Progenitor cell of endocrine pancreas (in vitro differentiated cells): ENCODE measurements at regions not wholly inside any gene's neighbourhood (a gene's known extent, or its start where the extent isn't known, plus 50 kb on each side); places are given as distances from the start of the nearest gene placed in this dataset.
A peak's percentile ranks its signal among the peaks of the same experiment; 100 is the strongest.
"Not testable (repeated sequence)": the region's sequence is repeated elsewhere in the genome, so short reads cannot be mapped to it uniquely, and the experiment has no call there.

Experiments used
- DNase-seq: peaks from one replicate; pipeline ENCODE4 v3.0.0; 2021; ENCODE audit warnings: low spot score; ENCODE audit not compliant: unreplicated experiment
- H3K27ac Mint-ChIP-seq: 2 replicates; pipeline ENCODE4 v1.8.0; 2021; ENCODE audit warnings: mild to moderate bottlenecking, moderate library complexity, mixed read lengths
- H3K27me3 Mint-ChIP-seq: 2 replicates; pipeline ENCODE4 v1.8.0; 2021; ENCODE audit warnings: mixed read lengths
- H3K36me3 Mint-ChIP-seq: 2 replicates; pipeline ENCODE4 v1.8.0; 2022; ENCODE audit warnings: mixed read lengths; ENCODE audit not compliant: insufficient read depth
- H3K4me1 Mint-ChIP-seq: 2 replicates; pipeline ENCODE4 v1.8.0; 2021; ENCODE audit warnings: low read depth, mixed read lengths
- H3K4me3 Mint-ChIP-seq: 2 replicates; pipeline ENCODE4 v1.8.0; 2021; ENCODE audit warnings: low read depth, mild to moderate bottlenecking, moderate library complexity, mixed read lengths
- H3K9me3 Mint-ChIP-seq: 2 replicates; pipeline ENCODE4 v1.8.0; 2021; ENCODE audit warnings: low read depth, mixed read lengths
- TF ChIP-seq, protein P1 (sequence below): fragments of 200-600 bp; sonication (generic); IDR thresholded peaks from one replicate; pipeline ENCODE4 v1.5.0; 2021; ENCODE audit warnings: antibody characterized with exemption, mild to moderate bottlenecking; ENCODE audit not compliant: unreplicated experiment

DNA sequence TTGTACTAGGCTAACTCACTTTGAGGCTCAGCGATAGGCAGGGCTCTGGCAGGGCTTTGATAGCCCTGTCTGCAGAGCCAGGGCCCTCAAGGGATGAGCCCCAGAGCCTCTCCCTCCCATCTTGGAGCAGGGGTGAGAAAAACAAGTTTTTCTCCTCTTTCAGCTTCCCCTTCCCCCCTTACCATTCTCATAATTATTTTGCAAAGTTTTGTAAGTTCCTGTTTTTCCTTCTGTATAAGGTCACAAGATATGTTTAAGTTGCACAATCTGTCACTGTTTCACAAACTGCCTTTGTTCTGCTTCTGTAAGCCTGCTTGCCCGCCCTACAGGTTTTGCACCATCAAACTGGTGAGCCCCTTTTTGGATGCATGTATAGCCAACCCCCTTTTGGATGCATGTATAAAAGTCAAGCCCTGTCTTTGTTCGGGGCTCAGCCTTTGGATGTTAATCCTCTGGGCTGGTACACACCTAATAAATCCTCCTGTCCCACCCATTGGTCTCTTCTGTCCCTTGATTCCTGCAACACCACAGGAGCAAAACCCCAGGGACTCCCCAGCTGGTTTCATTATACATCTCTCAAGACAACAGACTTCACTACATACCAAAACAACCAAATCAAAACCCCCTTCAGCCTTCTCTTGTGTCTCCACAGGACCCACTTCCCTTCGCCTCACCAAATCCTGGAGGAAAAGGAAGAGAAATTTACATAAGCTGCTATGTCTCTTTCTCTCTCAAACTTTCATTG lies 52.5 kb upstream of the RESF1 start:
- TF ChIP-seq, protein P1, sequence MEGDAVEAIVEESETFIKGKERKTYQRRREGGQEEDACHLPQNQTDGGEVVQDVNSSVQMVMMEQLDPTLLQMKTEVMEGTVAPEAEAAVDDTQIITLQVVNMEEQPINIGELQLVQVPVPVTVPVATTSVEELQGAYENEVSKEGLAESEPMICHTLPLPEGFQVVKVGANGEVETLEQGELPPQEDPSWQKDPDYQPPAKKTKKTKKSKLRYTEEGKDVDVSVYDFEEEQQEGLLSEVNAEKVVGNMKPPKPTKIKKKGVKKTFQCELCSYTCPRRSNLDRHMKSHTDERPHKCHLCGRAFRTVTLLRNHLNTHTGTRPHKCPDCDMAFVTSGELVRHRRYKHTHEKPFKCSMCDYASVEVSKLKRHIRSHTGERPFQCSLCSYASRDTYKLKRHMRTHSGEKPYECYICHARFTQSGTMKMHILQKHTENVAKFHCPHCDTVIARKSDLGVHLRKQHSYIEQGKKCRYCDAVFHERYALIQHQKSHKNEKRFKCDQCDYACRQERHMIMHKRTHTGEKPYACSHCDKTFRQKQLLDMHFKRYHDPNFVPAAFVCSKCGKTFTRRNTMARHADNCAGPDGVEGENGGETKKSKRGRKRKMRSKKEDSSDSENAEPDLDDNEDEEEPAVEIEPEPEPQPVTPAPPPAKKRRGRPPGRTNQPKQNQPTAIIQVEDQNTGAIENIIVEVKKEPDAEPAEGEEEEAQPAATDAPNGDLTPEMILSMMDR = no peak
- no peak for DNase-seq
- Mint-ChIP-seq H3K4me3 (no peak overlapping the region), H3K4me1 (no peaks in the 10 kb centered on the region), H3K27ac (no peak overlapping the region), H3K36me3 (peaks cover 23% of the 10 kb centered on the region), H3K27me3 (no peaks in the 10 kb centered on the region), H3K9me3 (peaks cover 41% of the 10 kb centered on the region)

DNA sequence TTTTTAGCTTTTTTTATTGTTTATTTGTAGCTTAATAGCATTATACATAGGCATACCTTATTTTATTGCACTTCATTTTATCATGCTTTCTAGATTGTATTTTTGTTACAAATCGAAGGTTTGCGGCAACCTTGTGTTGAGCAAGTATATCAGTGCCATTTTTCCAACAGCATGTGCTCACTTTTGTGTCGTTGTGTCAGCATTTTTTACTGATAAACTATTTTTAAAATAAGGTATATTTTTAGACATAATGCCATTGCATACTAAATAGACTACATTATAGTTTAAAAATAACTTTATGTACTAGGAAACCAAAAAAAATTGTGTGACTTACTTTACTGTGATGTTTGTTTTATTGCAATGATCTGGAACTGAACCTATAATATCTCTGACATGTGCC lies 56.2 kb upstream of the RESF1 start:
- H3K9me3 Mint-ChIP-seq = peaks cover 22% of the 10 kb centered on the region
- H3K36me3 Mint-ChIP-seq = peaks cover 17% of the 10 kb centered on the region
- peaks cover 2% of the 10 kb centered on the region for H3K4me1 Mint-ChIP-seq
- no peaks in the 10 kb centered on the region for H3K27me3 Mint-ChIP-seq
- H3K4me3 Mint-ChIP-seq = no peak overlapping the region
- no peak overlapping the region for H3K27ac Mint-ChIP-seq
- TF ChIP-seq, protein P1 = no peak
- DNase-seq = no peak

- TF ChIP-seq, protein P1 = no peak
- peak overlapping the region; percentile 40 for H3K27ac Mint-ChIP-seq
Observed at GRCh38 chr12:31900271-31900670, 58.9 kb upstream of the RESF1 start.

DNA sequence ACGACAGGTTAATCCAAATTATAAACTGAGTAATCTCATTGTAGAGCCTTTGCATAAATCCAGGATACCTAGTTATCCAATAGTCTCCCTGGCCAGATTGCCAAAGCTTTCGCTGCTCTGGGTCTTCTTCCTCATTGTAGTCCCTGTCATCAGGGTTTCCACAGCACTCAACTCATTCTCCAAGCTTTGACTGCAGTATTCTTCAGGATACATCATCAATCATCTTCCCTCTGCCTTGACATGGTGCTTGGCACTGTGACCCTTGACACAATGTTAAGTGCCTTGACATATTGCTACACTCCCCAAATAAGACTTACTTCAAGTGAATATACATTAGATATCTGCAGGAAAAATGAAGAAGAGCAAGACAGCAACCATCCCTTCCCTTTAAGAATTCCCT lies 60.1 kb upstream of the RESF1 start:
- TF ChIP-seq, protein P1 = no peak
- H3K27me3 Mint-ChIP-seq = no peaks in the 10 kb centered on the region
- H3K9me3 Mint-ChIP-seq = peaks cover 7% of the 10 kb centered on the region
- no peak for DNase-seq
- no peak overlapping the region for H3K27ac Mint-ChIP-seq
- H3K4me3 Mint-ChIP-seq = no peak overlapping the region
- peaks cover 26% of the 10 kb centered on the region for H3K4me1 Mint-ChIP-seq
- peaks cover 3% of the 10 kb centered on the region for H3K36me3 Mint-ChIP-seq

More at GRCh38 chr12:31900271-31900670, 58.9 kb upstream of the RESF1 start:
- H3K36me3 Mint-ChIP-seq = peaks cover 3% of the 10 kb centered on the region
- no peaks in the 10 kb centered on the region for H3K27me3 Mint-ChIP-seq
- H3K4me1 Mint-ChIP-seq = peaks cover 21% of the 10 kb centered on the region
- no peak for DNase-seq
- H3K9me3 Mint-ChIP-seq = peaks cover 7% of the 10 kb centered on the region
- no peak overlapping the region for H3K4me3 Mint-ChIP-seq

- H3K4me1 Mint-ChIP-seq = peaks cover 26% of the 10 kb centered on the region
- H3K36me3 Mint-ChIP-seq = peaks cover 2% of the 10 kb centered on the region
Observed at GRCh38 chr12:31897781-31898503, 61.3 kb upstream of the RESF1 start.

GRCh38 chr12:31897092-31897491 lies 62.1 kb upstream of the RESF1 start:
- H3K9me3 Mint-ChIP-seq, H3K4me3 Mint-ChIP-seq, H3K27me3 Mint-ChIP-seq, DNase-seq, H3K36me3 Mint-ChIP-seq: not testable (repeated sequence)
- Mint-ChIP-seq H3K27ac (peak overlapping the region; percentile 3), H3K4me1 (peaks cover 26% of the 10 kb centered on the region)

More at GRCh38 chr12:31897781-31898503, 61.3 kb upstream of the RESF1 start:
- Mint-ChIP-seq H3K4me3 (no peak overlapping the region), H3K27me3 (no peaks in the 10 kb centered on the region), H3K9me3 (peaks cover 4% of the 10 kb centered on the region), H3K27ac (peak overlapping the region; percentile 32)
- TF ChIP-seq, protein P1 = no peak
- no peak for DNase-seq
